GM12874 (cell line): ENCODE measurements at regions not wholly inside any gene's neighbourhood (a gene's known extent, or its start where the extent isn't known, plus 50 kb on each side); places are given as distances from the start of the nearest gene placed in this dataset.

Experiments used
- CTCF ChIP-seq: IDR thresholded peaks from 2 replicates; pipeline ENCODE4 v1.5.1; 2011; ENCODE audit warnings: low read depth, mild to moderate bottlenecking, control low read depth, low read length, moderate library complexity; ENCODE audit not compliant: insufficient read depth

DNA sequence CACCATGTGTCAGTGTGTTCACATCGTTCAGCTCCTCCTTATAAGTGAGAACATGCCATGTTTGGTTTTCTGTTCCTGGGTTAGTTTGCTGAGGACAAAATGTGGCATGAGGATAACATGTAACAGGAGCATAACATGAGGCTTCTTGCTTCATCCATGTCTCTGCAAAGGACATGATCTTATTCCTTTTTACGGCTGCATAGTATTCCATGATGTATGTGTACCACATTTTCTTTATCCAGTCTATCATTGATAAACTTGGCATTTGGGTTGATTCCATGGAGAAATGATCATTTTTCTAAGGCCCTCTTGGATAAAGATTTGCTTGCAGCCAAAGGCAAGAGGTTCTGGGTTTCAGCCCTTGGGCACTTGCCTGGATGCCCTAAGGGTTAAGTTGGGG lies 128.5 kb upstream of the ZEB1 start:
- TF ChIP-seq CTCF = no peak

- no peak for TF ChIP-seq CTCF
These were observed 126.5 kb upstream of the ZEB1 start for GRCh38 chr10:31192475-31192874.

GRCh38 chr10:31194986-31195385 lies 124.0 kb upstream of the ZEB1 start:
- no peak for TF ChIP-seq CTCF

GRCh38 chr10:31197886-31198285 lies 121.1 kb upstream of the ZEB1 start:
- TF ChIP-seq CTCF = no peak

- TF ChIP-seq CTCF = no peak
These were observed 114.9 kb upstream of the ZEB1 start for GRCh38 chr10:31204090-31204489.

GRCh38 chr10:31207636-31208035 lies 111.4 kb upstream of the ZEB1 start:
- TF ChIP-seq CTCF = no peak

- TF ChIP-seq CTCF = no peak
These were observed 109.5 kb upstream of the ZEB1 start for GRCh38 chr10:31209478-31209877.

DNA sequence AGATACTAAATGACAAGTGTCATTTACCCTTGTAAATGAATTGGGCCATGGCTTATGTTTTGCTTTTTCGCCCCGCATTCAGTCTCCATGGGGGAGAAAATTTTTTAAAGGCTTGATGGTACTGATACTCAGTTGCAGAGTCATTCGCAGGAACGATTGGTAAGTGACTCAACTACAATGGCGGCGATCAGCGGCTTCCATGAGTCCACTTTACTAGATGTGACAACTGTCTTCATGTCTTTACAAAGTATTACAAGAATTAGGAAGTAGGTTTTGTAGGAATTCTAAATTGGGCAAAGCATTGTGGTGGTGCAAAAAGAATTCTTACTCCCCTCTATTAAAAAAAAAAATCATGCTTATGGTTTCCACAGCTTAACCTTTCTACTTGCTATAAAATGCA lies 108.8 kb upstream of the ZEB1 start:
- no peak for TF ChIP-seq CTCF
